LNCAP (cell line): ENCODE measurements at regions not wholly inside any gene's neighbourhood (a gene's known extent, or its start where the extent isn't known, plus 50 kb on each side); places are given as distances from the start of the nearest gene placed in this dataset.

Experiments
- TF ChIP-seq, protein P1 (sequence below): fragments of 450-650 bp; IDR thresholded peaks from 2 replicates; pipeline ENCODE4 v1.5.1; 2017; ENCODE audit warnings: mild to moderate bottlenecking

DNA sequence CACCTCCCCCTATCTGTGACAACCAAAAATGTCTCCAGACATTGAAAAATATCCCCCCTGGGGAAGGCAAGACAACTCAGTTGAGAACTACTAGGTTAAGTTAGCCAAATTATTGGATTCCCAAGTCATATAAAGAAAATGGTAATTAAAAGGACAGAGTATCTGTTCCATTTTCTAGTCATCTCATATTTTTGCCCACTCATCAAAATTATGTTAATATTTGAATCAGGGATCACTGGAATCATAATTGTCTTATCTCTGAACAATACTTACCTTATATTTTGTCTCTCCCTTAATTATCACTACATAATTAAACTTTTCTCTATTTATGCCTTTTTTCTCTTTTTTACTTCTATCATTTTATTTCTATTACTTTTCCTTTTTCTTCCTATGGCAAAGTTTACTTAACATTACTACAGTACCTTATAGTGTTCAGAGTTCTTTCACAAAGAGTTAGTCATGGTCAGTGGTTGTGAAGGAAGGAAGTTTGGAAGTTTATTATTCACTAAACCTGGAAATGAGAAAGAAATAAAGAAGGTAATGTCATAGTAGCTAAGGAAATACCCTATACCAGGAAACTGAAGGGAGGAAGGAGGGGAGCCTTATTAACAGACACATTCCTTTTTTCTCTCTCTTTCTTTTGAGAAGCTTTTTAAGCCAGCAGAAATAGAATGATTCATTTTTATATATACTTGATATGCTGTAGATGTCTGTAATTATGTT, 332.9 kb downstream of the COL12A1 start:
- TF ChIP-seq, protein P1, sequence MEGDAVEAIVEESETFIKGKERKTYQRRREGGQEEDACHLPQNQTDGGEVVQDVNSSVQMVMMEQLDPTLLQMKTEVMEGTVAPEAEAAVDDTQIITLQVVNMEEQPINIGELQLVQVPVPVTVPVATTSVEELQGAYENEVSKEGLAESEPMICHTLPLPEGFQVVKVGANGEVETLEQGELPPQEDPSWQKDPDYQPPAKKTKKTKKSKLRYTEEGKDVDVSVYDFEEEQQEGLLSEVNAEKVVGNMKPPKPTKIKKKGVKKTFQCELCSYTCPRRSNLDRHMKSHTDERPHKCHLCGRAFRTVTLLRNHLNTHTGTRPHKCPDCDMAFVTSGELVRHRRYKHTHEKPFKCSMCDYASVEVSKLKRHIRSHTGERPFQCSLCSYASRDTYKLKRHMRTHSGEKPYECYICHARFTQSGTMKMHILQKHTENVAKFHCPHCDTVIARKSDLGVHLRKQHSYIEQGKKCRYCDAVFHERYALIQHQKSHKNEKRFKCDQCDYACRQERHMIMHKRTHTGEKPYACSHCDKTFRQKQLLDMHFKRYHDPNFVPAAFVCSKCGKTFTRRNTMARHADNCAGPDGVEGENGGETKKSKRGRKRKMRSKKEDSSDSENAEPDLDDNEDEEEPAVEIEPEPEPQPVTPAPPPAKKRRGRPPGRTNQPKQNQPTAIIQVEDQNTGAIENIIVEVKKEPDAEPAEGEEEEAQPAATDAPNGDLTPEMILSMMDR, result no peak

- TF ChIP-seq, protein P1, result no peak
Observed at GRCh38 chr6:74871757-74872156, 334.1 kb downstream of the COL12A1 start.

DNA sequence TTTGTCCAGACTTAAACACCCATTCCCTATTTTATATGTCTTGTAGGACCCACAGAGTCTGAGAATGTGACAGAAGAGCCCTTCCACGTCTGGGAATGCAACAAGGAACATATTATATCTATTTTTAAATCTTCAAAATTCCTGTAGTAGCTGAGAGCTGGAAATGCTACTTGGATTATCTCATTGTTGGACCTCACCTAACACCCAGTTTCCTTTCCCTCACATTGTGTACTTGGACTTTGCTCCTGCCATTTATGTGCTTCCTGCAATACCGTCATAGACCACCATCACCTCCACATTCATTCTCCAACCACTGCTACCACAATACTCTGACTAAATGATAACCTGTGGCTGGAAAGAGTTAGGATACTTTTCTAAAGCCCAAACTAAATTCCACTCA, 335.4 kb downstream of the COL12A1 start:
- TF ChIP-seq, protein P1, result no peak

GRCh38 chr6:74867291-74867690, 338.6 kb downstream of the COL12A1 start:
- TF ChIP-seq, protein P1, result no peak

- TF ChIP-seq, protein P1, result no peak
Observed at GRCh38 chr6:74863968-74864367, 341.9 kb downstream of the COL12A1 start.

GRCh38 chr6:74860456-74860855, 345.4 kb downstream of the COL12A1 start:
- TF ChIP-seq, protein P1, result no peak

- TF ChIP-seq, protein P1, result no peak
Observed at GRCh38 chr6:74857157-74857556, 348.7 kb downstream of the COL12A1 start.

DNA sequence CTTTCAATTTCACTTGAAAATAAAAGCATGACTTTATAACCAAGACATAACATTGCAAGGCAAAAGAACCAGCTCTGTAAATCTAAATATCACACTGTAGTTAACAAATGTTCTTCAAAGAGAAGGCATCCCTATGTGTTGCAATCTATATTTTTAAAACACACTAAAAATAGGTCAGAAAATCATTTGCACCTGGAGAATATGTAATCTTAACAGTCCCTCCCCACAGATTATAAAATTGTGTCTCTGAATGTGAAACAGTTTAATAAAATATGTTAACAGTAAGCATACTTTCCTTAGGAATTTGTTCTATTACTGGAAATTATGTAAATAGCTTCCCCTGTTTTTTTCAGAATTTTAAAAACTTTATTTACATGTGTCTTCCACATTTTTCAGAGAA, 351.9 kb downstream of the COL12A1 start:
- TF ChIP-seq, protein P1, result no peak
